ENCODE measurements at regions not wholly inside any gene's neighbourhood (a gene's known extent, or its start where the extent isn't known, plus 50 kb on each side); places are given as distances from the start of the nearest gene placed in this dataset.
A peak's percentile ranks its signal among the peaks of the same experiment; 100 is the strongest.
"Not testable (repeated sequence)": the region's sequence is repeated elsewhere in the genome, so short reads cannot be mapped to it uniquely, and the experiment has no call there.

DNA sequence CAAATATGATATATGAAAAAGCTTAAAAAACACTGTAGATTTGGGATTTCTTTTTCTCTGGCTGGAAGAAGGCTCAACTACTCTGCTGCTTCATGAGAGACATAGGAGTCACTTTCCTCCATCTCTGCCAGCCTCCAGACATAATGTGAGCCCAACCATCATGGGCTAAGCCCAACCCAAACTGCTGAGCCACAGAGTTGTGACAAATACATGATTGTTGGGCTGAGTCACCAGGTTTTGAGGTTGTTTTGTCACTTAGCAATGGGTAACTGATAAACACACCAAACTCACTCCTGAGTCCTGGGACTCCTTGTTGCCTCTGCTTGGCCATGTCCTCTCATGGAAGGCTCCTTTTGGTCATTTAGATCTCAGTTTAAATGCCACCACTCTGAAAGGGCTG, 381.8 kb upstream of the FZD8 start:
- DNase-seq = no peak

DNA sequence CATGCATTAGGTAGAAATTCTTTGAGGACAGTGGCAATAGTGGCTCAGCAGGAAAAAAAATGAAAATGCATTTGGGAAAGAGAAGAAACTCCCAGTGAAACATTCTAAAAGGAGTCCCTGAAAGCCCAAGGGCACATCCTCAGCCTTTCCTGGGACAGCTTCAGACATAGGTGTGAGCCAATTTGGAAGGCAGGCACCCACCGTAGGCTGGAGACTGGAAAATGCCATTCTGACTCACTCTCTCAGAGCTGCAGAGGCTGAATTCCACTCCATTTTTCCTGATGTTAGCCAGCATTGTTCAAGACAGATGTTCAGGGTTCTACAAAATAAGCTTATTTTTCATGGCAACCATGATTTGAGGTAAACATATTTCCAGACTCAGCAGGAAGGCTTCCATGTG, 379.0 kb upstream of the FZD8 start:
- DNase-seq = no peak

DNA sequence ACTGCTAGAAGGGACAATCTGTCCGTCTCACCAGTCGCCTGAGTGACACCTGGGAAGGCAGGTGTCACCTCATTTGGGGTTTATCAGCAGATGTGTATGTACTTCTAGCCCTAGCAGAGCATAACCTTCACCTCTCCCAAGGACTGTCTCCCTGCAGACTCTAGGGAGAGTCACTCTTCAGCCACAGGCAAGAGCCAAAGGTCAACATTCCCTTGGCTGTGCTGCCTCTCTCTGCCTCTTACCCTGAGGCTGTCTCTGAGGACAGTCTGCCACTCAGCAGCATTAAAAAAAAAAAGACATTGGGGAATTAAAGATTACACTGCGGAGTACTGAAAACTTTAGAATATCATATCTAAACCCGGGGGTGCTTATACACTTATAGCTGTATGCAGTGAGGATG, 377.7 kb upstream of the FZD8 start:
- no peak for DNase-seq

DNA sequence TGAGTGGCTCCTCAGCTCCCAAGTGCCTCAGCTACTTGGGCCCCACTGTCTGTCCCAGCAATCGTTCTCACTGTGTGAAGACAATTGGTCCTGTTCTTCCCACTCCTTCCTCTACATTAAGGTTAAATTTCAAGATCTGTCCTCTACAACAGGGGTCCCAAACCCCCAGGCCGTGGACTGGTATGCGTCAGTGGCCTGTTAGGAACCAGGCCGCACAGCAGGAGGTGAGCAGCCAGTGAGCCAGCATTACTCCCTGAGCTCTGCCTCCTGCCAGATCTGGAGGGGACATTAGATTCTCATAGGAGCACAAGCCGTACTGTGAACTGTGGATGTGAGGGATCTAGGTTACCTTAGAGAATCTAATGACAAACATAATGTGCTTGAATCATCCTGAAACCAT, 376.9 kb upstream of the FZD8 start:
- no peak for DNase-seq

DNA sequence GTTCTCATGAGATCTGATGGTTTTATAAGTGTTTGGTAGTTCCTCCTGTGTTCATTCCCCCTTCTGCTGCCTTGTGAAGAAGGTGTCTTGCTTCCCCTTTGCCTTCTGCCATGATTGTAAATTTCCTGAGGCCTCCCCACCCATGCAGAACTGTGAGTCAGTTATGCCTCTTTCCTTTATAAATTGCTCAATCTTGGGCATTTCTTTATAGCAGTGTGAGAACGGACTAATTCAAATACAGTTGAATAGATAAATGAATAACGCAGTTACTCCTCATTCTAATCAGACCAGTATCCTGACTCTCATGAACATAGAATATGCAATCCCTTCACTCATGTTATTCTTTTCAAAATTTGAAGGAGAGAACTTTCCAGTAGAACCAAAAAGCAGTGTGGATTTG, 375.0 kb upstream of the FZD8 start:
- DNase-seq = no peak

DNA sequence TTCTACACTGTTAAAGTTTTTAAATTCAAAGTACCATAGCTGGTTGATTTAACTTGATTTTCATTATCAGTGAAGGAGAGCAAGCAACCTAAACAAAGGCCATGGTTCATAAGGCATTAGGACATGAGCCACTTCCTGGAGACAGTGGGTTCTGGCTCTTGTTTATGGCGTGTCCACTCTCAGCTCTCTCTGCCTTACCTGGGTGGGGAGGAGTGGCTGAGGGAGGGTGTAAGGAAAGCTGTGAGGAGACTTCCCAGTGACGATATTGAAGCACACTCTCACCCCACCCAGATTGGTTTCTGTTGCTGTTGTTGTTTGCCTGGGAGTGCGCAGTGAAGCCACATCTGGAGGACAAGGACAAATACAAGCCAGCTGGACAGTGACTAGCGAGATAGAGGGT, 365.3 kb upstream of the FZD8 start:
- DNase-seq = no peak

DNA sequence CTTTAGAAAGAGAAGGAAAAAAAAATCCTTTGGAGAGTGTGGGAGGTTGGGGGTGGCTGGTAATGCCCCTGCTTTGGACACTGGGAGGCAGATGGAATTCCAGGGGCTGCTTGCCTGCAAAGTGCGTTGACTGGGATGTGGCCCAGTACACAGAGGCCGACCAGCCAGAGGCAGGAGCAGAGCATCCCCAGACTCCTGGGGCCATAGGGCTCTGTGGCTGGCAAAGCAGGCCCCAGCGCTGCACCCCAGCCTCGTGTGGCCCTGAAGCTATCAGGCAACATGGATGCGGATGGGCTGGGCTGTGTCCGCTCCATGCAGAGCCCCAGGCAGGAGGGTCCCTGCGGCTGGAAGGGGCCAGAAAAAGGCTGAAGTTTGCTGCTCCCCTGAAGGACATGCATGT, 361.6 kb upstream of the FZD8 start:
- DNase-seq = no peak

DNA sequence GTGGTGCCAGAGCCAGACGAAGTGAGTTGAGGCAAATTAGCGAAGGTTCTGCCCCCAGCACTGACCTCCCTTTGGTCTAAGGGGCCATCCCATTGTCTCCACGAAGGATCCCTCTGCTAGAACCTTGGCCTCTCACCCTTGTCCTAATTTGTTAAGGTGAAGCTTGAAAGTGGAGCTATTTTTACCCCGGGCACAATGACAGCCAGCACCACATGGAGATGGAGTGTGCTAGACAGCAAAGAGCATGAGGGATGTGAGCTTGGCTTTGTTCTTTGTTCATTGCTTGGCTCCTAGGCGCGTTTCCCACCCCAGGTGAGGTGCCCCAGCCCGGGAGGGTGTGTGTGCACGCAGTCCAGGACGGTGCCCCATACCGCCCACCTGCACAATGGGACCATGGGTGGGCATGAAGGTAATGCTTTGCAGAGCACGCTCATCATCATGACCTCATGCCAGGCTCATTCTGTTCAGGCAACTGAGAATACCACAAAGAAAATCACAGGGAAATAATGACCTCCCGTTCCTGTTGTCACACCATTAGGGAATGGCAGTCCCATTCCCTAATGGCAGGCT, 361.0 kb upstream of the FZD8 start:
- no peak for DNase-seq

DNA sequence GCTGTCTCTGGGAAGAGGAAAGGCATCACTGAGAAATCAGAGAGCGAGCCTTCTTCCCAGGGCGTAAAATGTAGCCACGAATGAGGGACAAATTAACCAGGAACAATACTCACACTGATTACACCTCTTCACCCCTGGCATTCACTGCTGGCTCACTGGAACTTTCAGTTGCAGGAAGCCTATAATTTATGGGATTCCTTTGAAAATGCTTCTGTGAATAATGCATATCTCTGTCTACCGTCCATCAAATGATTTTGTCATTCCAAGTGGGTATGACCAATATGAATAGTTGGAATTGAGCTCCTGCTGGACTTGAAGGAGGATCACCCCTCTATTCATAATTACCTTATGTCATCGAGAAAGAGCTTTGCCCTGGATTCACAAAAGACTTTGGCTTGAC, 360.3 kb upstream of the FZD8 start:
- no peak for DNase-seq

DNA sequence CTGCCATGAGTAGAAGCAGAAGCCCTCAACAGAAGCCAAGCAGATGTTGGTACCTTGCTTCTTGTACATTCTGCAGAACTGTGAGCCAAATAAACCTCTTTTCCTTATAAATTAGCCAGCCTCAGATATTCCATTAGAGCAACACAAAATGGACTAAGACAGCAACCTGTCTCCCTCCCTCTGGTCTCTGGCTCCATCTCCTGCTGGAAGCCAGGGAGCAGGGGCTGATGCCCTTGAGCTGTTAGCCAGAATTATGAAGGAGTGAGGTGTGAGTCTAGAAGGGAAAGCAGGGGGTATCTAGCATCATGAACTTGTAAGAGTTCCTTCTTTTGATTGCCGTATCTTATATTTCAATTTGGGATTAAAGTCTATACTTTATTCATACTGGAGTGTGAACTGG, 358.7 kb upstream of the FZD8 start:
- not testable (repeated sequence) for DNase-seq

DNA sequence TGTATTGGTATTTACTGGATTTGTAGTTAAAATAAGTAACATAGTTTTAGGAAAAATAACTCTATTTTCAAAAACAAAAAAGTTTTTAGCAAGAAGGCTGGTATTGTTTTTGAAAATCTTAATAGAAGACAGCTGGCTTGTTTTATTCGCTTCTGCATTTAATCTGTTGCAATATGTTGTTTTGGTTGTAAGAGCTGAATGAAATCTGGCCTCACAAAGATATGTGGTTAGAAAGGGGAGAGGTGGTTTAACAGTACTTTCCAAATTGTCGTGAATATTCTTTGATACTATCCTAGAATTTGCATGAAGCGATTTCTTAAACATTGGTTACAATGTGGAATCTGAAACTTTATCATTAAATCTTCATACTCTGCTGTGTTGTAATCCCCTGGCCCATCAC, 355.9 kb upstream of the FZD8 start:
- DNase-seq = no peak

DNA sequence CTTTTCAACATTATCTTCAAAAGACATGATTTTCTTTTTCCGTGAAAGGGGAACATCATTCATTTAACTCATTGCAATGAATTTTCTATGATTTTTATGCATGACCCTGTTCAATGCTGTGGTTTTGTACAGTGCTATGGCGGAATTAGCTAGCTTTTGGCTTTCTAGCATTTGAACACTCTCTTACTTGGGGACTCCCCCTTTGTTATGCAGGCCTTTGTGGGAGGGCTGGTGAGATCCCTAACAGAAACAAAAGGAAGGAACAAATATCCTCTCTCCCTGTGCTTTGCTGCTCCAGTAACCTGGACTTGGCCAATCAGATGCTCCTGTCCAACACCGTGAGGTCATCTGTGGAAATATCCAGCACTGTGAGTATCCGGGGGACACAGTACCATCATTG, 353.4 kb upstream of the FZD8 start:
- no peak for DNase-seq

DNA sequence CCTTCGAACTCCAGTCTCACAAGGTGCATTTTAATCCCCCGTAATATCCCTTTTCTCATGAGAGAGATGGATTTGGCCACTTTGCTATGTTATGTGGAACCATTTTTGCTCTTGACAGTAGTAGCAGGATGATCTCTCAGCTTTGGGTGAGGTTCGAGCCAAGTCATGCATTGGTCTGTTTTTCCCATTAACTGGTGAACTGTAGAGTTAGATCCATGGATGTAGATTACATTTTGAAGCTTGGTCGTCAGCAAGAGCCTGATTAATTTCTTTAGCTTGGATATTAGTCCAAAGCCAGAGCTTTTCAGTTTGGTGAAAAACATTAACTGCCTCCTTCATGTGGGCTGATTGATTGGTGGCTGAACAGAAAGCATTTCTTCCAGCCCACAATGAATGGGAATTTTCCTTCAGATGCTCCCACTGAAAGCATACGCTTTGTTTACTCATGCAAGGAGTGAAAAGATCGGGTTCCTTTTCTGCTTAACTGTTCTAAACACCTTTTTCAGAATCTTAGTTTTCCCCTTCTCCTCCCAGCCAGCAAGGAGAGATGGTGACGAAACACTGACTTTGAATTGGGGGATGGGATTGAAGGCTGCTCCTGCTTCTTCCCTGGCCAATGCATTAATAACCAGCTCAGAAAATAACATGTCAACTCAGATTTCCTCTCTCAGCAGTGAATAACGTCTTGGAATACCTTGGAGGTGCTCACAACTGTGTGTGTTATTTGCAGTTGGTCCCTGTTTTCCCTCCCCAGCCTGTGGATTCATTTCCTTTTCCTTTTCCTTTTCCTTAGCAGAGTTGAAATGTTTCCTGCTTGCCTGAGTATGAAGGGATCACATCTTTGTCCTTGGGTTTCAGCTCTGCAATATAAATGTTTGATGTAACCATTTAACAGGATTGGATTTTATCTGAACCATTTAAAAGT, 351.8 kb upstream of the FZD8 start:
- peak; percentile 48 for DNase-seq

DNA sequence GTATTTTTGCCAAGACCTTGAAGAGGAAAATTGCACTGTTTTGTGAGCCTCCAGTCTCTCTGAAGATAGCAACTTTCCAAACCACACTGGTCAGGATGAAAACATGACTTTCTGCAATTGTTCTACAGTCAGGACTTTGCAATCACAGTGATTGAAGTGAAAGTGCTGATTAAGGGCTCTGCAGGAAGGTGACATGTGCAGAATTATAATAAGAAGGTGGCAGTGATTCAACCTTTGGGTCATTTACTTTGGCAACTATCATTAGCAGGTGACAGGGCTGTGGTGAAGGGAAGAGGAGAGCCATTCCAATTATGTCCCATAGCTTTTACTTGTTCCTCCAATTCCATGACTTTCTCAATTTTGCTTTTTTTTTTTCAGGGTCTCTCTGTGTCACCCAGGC, 350.0 kb upstream of the FZD8 start:
- DNase-seq = no peak

DNA sequence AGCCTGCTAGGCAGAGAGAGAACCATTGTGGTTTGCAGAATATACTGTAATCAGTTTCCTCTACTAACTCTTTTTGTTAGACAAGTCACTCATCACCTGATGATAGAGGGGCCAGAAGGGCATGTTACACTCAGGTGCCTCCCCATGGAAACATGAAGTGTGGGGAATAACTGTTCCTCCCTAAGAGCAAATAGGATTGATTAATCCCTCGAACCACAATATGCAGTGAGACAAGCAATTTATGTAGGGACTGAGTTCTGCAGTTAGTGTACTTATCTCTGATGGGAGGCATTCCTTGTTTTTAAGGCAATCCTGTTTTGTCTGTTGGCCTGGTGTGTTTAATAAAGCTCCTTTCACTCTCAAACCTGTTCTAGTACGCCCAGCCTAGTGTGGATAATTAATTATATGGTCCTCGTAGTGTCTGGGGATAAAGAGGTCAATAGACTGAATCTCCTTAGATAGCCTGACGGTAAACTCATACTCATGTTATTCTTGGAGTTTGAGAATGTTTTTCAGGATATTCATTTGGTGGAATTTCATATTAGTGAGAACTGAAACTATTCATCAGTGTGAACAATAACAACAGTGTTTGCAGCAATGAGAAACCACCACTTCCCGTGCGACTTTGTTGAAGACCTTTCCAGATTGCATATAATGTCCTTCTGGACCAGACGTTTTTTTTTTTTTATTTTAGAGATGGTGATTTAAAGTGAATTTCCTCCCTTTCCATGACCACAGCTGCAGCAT, 344.8 kb upstream of the FZD8 start:
- DNase-seq = peak; percentile 7

DNA sequence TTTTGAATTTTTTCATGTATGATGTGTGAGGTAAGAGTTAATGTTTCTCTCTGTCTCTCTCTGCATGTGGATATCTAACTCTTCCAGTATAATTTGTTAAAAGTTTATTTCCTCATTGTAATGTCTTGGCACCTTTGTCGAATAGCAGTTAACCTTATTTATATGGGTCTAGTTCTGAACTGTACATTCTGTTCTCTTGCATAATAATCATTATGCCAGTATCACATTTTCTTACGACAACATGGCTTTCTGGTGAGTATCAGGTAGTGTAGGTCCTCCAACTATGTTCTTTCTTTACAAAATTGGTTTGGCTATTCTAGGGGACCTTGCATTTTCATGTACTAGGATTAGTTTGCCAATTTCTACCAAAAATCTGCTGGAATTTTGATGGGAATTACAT, 337.0 kb upstream of the FZD8 start:
- no peak for DNase-seq

DNA sequence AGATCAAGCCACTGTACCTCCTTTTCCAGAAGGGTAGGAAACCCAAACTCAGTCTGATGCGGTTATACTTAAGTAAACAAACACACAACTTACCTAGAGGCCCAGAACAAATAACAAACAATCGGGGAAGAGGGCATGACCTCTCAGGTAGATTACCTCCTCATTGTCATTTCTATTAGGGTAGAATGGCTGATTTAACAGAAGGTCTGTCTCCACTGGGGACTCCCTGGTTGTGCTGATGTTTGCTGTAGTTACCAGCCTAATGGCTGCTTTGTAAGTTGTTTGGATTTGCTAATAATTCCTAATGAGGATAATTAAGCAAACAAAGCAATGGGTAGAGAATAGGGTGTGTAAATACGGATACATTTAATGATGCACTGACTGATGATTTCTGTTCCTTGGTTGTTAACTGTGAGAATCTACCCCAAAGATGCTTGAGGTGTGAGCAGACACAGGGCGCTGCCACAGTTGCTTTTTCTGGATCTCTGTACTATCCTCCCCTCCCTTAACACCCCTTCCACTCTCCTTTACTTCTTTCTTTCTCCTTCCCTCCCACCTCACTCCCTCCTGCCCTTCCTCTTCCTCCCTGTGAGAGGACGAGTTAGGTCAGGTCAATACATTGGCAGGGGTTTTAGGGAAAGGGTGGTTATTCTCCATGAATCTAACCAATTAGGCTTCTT, 332.0 kb upstream of the FZD8 start:
- not testable (repeated sequence) for DNase-seq

DNA sequence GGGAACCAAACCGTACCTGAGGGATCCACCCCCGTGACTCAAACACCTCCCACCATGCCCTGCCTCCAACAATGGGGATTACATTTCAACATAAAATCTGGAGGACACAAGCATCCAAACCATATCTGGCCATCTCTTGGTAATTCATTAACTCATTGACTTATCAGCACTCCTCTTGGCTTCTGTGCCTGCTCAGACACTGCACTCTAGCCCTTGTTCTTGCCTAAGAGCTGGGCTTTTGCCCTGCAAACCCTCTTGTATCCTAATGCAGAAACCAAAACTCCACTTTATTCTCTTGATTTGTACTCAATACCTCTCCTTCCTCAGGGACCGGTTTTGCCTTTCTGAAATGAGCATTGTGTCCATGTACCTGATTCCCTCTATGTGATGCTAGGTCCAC, 330.2 kb upstream of the FZD8 start:
- DNase-seq = no peak

DNA sequence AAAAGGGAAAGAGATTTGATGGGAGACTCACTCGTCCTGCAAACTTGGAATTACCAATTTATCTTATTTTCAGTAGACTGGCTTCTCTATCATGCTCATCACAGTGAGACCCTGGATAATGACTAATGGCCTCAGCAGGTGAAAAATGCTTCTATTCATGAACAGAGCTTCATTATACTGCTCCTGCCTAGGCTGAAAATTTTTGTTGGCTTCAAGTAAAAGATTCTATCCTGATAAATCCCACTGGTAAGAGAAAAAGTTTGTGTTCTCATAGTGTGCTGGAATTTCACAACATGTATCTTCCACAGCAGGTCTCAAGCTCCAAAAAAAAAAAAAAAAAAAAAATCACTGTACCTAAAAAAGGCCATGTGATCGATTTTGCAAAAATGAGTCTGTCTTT, 329.3 kb upstream of the FZD8 start:
- no peak for DNase-seq

DNA sequence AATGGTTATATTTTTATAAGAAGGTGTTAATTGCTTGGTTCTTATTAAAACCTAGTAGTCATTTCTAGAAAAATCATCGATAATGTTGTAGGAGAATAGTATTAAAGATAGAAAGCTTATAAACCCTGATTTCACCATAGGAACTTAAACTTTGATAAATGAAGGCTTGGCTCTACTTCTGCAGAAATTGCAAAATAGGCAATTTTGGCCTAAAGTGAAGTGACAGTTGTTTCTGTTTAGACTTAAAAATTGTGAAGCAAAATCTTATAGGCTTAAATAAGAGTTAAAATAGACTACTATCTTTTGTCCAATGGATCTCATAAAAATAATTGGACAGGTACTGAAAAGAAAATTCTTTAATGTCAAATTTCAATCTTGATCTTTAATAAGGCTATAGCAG, 321.6 kb upstream of the FZD8 start:
- no peak for DNase-seq

DNA sequence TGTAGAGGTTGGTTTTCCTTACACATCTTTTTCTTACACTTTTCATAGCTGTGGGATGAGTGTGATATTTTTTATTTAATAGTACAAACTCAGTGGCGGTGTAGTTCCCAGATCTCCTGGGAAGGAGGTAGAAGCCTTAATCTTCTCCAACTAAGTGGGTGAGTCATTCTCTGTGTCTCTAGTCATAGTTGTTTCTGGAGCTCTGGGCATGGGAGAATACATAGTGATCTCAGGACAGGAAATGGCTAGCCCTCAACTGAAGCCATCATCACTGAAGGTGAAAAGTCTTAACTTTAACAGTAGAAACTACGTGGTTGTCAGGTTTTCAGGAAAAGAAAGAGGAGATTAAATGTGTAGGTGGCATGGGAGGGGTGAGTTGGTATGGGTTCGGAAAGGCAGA, 319.4 kb upstream of the FZD8 start:
- no peak for DNase-seq

DNA sequence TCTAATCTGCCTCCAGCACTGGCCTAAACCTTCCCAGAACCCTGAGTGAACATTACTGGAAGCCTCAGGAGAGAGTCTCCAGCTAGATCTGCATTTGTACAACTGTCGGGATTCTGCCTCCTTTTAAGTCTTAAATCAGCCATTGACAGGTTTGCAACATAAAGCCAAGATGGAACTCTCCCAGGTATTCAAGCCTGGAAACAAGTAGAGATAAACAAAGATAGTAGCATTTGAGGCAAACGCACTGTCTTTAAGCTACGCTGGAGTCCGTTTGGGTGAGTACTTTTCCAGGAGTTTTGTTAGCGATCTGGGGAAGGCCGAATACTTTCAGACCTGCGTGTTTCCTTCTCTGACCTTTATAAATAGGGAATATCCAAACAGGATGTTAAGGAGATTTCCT, 317.2 kb upstream of the FZD8 start:
- DNase-seq = no peak

DNA sequence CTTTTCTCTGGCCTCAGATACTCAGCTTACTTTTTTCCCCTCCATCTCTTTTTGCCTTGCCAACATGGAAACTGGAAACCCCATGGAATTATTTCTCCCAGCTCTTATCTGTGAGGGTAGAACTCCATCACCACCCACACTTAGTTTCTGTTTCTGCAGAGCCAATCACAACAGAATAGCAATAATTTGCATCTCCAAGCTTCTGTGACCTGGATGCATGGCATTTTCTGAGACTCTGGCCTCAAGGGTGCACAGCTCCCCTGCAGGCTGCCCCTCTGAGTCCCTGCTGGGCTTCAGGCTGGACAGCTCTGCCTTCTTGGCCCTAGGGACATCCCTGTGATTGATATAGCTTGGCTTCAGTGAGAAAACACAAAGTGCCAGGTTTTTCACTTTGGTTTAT, 316.5 kb upstream of the FZD8 start:
- DNase-seq = not testable (repeated sequence)

DNA sequence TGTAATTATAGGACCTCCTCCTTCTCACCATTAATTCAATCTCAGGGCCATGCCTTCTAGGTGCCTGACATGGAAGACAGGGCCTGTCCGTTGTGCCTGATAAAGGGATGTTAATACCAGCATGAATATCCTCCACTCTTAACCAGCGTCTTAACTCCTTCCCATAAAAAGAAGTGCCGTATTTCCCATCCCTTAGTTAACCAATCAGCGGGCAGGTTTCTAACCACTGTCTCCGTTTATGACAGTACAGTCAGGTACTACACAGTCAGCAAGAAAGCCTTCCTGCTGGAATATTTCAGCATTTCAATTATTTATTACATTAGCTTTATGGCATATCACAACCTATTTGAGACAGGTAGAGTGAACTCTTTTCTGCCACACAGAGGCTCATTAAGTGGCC, 308.6 kb upstream of the FZD8 start:
- DNase-seq = peak; percentile 27

Measured in retina (tissue), 1 donor.